ENCODE measurements at regions not wholly inside any gene's neighbourhood (a gene's known extent, or its start where the extent isn't known, plus 50 kb on each side); places are given as distances from the start of the nearest gene placed in this dataset.
"Not testable (repeated sequence)": the region's sequence is repeated elsewhere in the genome, so short reads cannot be mapped to it uniquely, and the experiment has no call there.

DNA sequence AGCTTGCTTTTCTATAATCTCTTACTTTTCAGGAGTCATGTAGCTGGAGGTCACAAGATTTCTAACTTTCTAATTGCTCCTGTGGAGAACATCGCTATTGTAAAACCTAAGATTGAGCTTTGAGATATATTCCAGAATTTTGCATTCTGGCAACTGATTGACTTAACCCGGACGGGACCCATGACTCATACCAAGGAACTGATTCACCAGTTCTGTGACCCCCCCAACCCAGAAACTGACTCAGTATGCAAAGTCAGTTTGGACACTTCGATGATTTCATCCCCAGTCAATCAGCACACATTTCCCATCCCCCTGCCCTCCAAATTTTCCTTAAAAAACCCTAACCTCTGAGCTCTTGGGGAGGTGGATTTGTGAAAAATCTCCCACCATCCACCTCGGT, 396.5 kb upstream of the GBE1 start:
- no peak overlapping the region for H3K4me3 ChIP-seq (ENCODE audit: insufficient read depth in 1 of 2, low read depth in 1 of 2, low read length in 2 of 2)
- no peak overlapping the region for H2BK12ac ChIP-seq (ENCODE audit: low read length in 2 of 2)
- no peak overlapping the region for H3K4ac ChIP-seq (ENCODE audit: low read depth in 1 of 2, low read length in 2 of 2)
- peak; percentile 18 for DNase-seq
- no peak overlapping the region for H2AFZ ChIP-seq (ENCODE audit: low read depth, low read length)
- no peaks in the 10 kb centered on the region for H3K4me1 ChIP-seq (ENCODE audit: control insufficient read depth, insufficient read depth, low read depth, low read length)
- no peak overlapping the region for H3K23ac ChIP-seq (ENCODE audit: low read length in 2 of 2)
- no peaks in the 10 kb centered on the region for H3K36me3 ChIP-seq (ENCODE audit: control insufficient read depth in 1 of 2, insufficient read depth in 2 of 2, low read depth in 1 of 2, low read length in 2 of 2)
- H3K18ac ChIP-seq (ENCODE audit: low read depth in 1 of 2, low read length in 2 of 2) = no peak overlapping the region
- H3K14ac ChIP-seq (ENCODE audit: low read length in 2 of 2) = no peak overlapping the region
- H2BK120ac ChIP-seq (ENCODE audit: low read depth, low read length) = no peak overlapping the region
- peak overlapping the region; percentile 89 for H2BK5ac ChIP-seq (ENCODE audit: low read depth, low read length, poor library complexity, severe bottlenecking)
- H2BK15ac ChIP-seq (ENCODE audit: low read depth, poor library complexity, severe bottlenecking) = no peak overlapping the region
- H2AK5ac ChIP-seq (ENCODE audit: low read length, severe bottlenecking) = no peak overlapping the region
- no peak overlapping the region for H3K4me2 ChIP-seq (ENCODE audit: low read length, poor library complexity, severe bottlenecking)
- H3K9ac ChIP-seq (ENCODE audit: low read length) = no peak overlapping the region
- no peak overlapping the region for H4K8ac ChIP-seq (ENCODE audit: low read length)
- no peaks in the 10 kb centered on the region for H3K9me3 ChIP-seq (ENCODE audit: control insufficient read depth, low read length)
- no peaks in the 10 kb centered on the region for H3K79me1 ChIP-seq (replicated peaks; ENCODE audit: low read length, poor library complexity, severe bottlenecking)
- 30% methylated on average over 3 of the region's 5 CpGs for WGBS
- no peak overlapping the region for H4K91ac ChIP-seq (ENCODE audit: low read length)
- no peaks in the 10 kb centered on the region for H3K27me3 ChIP-seq (ENCODE audit: control insufficient read depth in 1 of 2, insufficient read depth in 1 of 2, low read length in 2 of 2)
- H3K27ac ChIP-seq (ENCODE audit: low read length, poor library complexity, severe bottlenecking) = peak overlapping the region; percentile 93

DNA sequence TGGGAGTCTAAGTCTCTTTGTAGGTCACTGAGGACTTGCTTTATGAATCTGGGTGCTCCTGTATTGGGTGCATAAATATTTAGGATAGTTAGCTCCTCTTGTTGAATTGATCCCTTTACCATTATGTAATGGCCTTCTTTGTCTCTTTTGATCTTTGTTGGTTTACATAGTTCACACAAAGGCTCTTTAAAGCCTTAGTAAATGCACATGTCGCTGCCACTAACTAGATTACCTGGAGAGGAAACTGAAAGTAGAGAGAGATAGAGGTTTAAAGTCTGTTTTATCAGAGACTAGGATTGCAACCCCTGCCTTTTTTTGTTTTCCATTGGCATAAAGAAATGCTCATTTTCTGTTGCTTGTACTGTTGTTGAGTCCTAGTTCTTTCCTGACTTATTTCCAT, 392.4 kb upstream of the GBE1 start:
- not testable (repeated sequence) for H2BK15ac ChIP-seq (ENCODE audit: low read depth, poor library complexity, severe bottlenecking); H3K36me3 ChIP-seq (ENCODE audit: control insufficient read depth in 1 of 2, insufficient read depth in 2 of 2, low read depth in 1 of 2, low read length in 2 of 2); H3K4ac ChIP-seq (ENCODE audit: low read depth in 1 of 2, low read length in 2 of 2); H3K23ac ChIP-seq (ENCODE audit: low read length in 2 of 2); H2BK5ac ChIP-seq (ENCODE audit: low read depth, low read length, poor library complexity, severe bottlenecking); H2BK12ac ChIP-seq (ENCODE audit: low read length in 2 of 2); H3K4me2 ChIP-seq (ENCODE audit: low read length, poor library complexity, severe bottlenecking); H3K27ac ChIP-seq (ENCODE audit: low read length, poor library complexity, severe bottlenecking); H2AFZ ChIP-seq (ENCODE audit: low read depth, low read length); H3K79me1 ChIP-seq (replicated peaks; ENCODE audit: low read length, poor library complexity, severe bottlenecking); H3K9ac ChIP-seq (ENCODE audit: low read length); H3K4me3 ChIP-seq (ENCODE audit: insufficient read depth in 1 of 2, low read depth in 1 of 2, low read length in 2 of 2); H3K4me1 ChIP-seq (ENCODE audit: control insufficient read depth, insufficient read depth, low read depth, low read length); H4K8ac ChIP-seq (ENCODE audit: low read length); H2AK5ac ChIP-seq (ENCODE audit: low read length, severe bottlenecking); H3K9me3 ChIP-seq (ENCODE audit: control insufficient read depth, low read length); H3K27me3 ChIP-seq (ENCODE audit: control insufficient read depth in 1 of 2, insufficient read depth in 1 of 2, low read length in 2 of 2); H3K18ac ChIP-seq (ENCODE audit: low read depth in 1 of 2, low read length in 2 of 2); DNase-seq; H2BK120ac ChIP-seq (ENCODE audit: low read depth, low read length); H3K14ac ChIP-seq (ENCODE audit: low read length in 2 of 2); H4K91ac ChIP-seq (ENCODE audit: low read length)
- WGBS = 56% methylated on average over 1 of the region's 1 CpG

DNA sequence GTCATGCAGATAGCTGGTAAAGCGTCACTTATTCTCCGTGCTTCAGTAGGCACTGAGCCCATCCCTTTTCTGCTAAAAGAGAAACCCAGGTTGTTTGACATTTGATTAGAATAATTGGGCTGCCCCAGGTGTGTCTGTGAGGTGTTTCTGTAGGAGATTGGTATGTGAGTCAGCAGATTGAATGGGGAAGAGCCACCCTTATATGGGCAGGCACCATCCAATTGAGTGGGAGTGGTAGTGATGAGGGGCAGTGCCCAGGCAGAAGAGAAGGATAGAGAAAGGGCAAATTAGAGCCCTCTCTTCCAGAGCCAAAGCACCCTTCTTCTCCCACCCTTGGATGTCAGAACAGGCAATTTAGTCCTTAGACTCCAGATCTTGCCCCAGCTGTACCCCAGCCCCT, 384.3 kb upstream of the GBE1 start:
- H3K9me3 ChIP-seq (ENCODE audit: control insufficient read depth, low read length) = no peaks in the 10 kb centered on the region
- no peak overlapping the region for H2BK120ac ChIP-seq (ENCODE audit: low read depth, low read length)
- H2AFZ ChIP-seq (ENCODE audit: low read depth, low read length) = no peak overlapping the region
- H3K18ac ChIP-seq (ENCODE audit: low read depth in 1 of 2, low read length in 2 of 2) = no peak overlapping the region
- H3K27me3 ChIP-seq (ENCODE audit: control insufficient read depth in 1 of 2, insufficient read depth in 1 of 2, low read length in 2 of 2) = no peaks in the 10 kb centered on the region
- H3K4me3 ChIP-seq (ENCODE audit: insufficient read depth in 1 of 2, low read depth in 1 of 2, low read length in 2 of 2) = no peak overlapping the region
- H3K4me2 ChIP-seq (ENCODE audit: low read length, poor library complexity, severe bottlenecking) = no peak overlapping the region
- no peak overlapping the region for H2BK5ac ChIP-seq (ENCODE audit: low read depth, low read length, poor library complexity, severe bottlenecking)
- no peak overlapping the region for H3K9ac ChIP-seq (ENCODE audit: low read length)
- H3K23ac ChIP-seq (ENCODE audit: low read length in 2 of 2) = no peak overlapping the region
- DNase-seq = no peak
- H4K91ac ChIP-seq (ENCODE audit: low read length) = no peak overlapping the region
- no peak overlapping the region for H3K4ac ChIP-seq (ENCODE audit: low read depth in 1 of 2, low read length in 2 of 2)
- no peak overlapping the region for H3K27ac ChIP-seq (ENCODE audit: low read length, poor library complexity, severe bottlenecking)
- H3K4me1 ChIP-seq (ENCODE audit: control insufficient read depth, insufficient read depth, low read depth, low read length) = no peaks in the 10 kb centered on the region
- H3K14ac ChIP-seq (ENCODE audit: low read length in 2 of 2) = no peak overlapping the region
- H2BK15ac ChIP-seq (ENCODE audit: low read depth, poor library complexity, severe bottlenecking) = no peak overlapping the region
- no peaks in the 10 kb centered on the region for H3K79me1 ChIP-seq (replicated peaks; ENCODE audit: low read length, poor library complexity, severe bottlenecking)
- WGBS = 79% methylated on average over 2 of the region's 2 CpGs
- H2BK12ac ChIP-seq (ENCODE audit: low read length in 2 of 2) = no peak overlapping the region
- no peak overlapping the region for H4K8ac ChIP-seq (ENCODE audit: low read length)
- no peaks in the 10 kb centered on the region for H3K36me3 ChIP-seq (ENCODE audit: control insufficient read depth in 1 of 2, insufficient read depth in 2 of 2, low read depth in 1 of 2, low read length in 2 of 2)
- H2AK5ac ChIP-seq (ENCODE audit: low read length, severe bottlenecking) = no peak overlapping the region

DNA sequence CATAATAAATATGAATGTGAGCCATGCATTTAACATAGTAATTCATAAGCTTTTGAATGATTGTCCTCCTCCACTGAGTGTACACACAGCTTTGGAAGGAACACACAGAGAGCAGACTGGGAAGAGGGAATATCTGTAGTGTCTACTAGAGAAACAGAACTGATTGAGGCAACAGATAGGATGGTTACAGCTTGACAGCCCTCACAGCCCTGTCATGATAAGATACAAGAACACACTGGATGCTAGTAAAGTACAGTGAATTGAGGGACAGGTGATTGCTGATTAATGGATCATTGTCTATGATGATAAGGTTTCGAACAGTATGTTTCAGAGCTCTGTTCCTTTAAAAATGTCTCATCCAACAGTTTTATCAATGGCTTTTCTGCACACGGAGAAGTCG, 383.4 kb upstream of the GBE1 start:
- no peak overlapping the region for H3K4me2 ChIP-seq (ENCODE audit: low read length, poor library complexity, severe bottlenecking)
- no peaks in the 10 kb centered on the region for H3K36me3 ChIP-seq (ENCODE audit: control insufficient read depth in 1 of 2, insufficient read depth in 2 of 2, low read depth in 1 of 2, low read length in 2 of 2)
- no peak overlapping the region for H3K9ac ChIP-seq (ENCODE audit: low read length)
- H3K79me1 ChIP-seq (replicated peaks; ENCODE audit: low read length, poor library complexity, severe bottlenecking) = no peaks in the 10 kb centered on the region
- no peaks in the 10 kb centered on the region for H3K27me3 ChIP-seq (ENCODE audit: control insufficient read depth in 1 of 2, insufficient read depth in 1 of 2, low read length in 2 of 2)
- H4K8ac ChIP-seq (ENCODE audit: low read length) = no peak overlapping the region
- no peak overlapping the region for H2BK120ac ChIP-seq (ENCODE audit: low read depth, low read length)
- no peak overlapping the region for H3K23ac ChIP-seq (ENCODE audit: low read length in 2 of 2)
- H3K14ac ChIP-seq (ENCODE audit: low read length in 2 of 2) = no peak overlapping the region
- H3K9me3 ChIP-seq (ENCODE audit: control insufficient read depth, low read length) = no peaks in the 10 kb centered on the region
- no peak overlapping the region for H3K4me3 ChIP-seq (ENCODE audit: insufficient read depth in 1 of 2, low read depth in 1 of 2, low read length in 2 of 2)
- DNase-seq = no peak
- no peaks in the 10 kb centered on the region for H3K4me1 ChIP-seq (ENCODE audit: control insufficient read depth, insufficient read depth, low read depth, low read length)
- no peak overlapping the region for H2AFZ ChIP-seq (ENCODE audit: low read depth, low read length)
- 91% methylated on average over 3 of the region's 3 CpGs for WGBS
- H2BK5ac ChIP-seq (ENCODE audit: low read depth, low read length, poor library complexity, severe bottlenecking) = no peak overlapping the region
- no peak overlapping the region for H3K18ac ChIP-seq (ENCODE audit: low read depth in 1 of 2, low read length in 2 of 2)
- H3K27ac ChIP-seq (ENCODE audit: low read length, poor library complexity, severe bottlenecking) = no peak overlapping the region
- H3K4ac ChIP-seq (ENCODE audit: low read depth in 1 of 2, low read length in 2 of 2) = no peak overlapping the region
- no peak overlapping the region for H2AK5ac ChIP-seq (ENCODE audit: low read length, severe bottlenecking)
- H4K91ac ChIP-seq (ENCODE audit: low read length) = no peak overlapping the region
- H2BK15ac ChIP-seq (ENCODE audit: low read depth, poor library complexity, severe bottlenecking) = no peak overlapping the region
- no peak overlapping the region for H2BK12ac ChIP-seq (ENCODE audit: low read length in 2 of 2)

Data from mesenchymal stem cell (in vitro differentiated cells and primary cell).